Colonic mucosa (tissue), 4 donors: ENCODE measurements at regions not wholly inside any gene's neighbourhood (a gene's known extent, or its start where the extent isn't known, plus 50 kb on each side); places are given as distances from the start of the nearest gene placed in this dataset.
A peak's percentile ranks its signal among the peaks of the same experiment; 100 is the strongest.

ENCODE experiments used
- DNase-seq: peaks from one replicate; pipeline ENCODE4 v3.0.0-alpha.2; 2020
- H3K27ac ChIP-seq: fragments of 200-600 bp; one replicate; pipeline ENCODE4 v1.8.0; 2021
- H3K27me3 ChIP-seq: fragments of 200-600 bp; one replicate; pipeline ENCODE4 v1.8.0; 2021
- H3K36me3 ChIP-seq: fragments of 200-600 bp; one replicate; pipeline ENCODE4 v1.8.0; 2021
- H3K4me1 ChIP-seq: fragments of 200-600 bp; one replicate; pipeline ENCODE4 v1.8.0; 2021; ENCODE audit warnings: mild to moderate bottlenecking
- H3K4me3 ChIP-seq: fragments of 200-600 bp; one replicate; pipeline ENCODE4 v1.8.0; 2021
- H3K9ac ChIP-seq, 2 donors: one replicate each; pipeline ENCODE4 v1.7.0; 2013; ENCODE audit warnings: control low read depth in 2 of 2, low read depth in 2 of 2, low read length in 2 of 2
- H3K9me3 ChIP-seq: fragments of 200-600 bp; one replicate; pipeline ENCODE4 v1.8.0; 2021
- intact Hi-C: fragments of 100-400 bp; cut with DNase I; formaldehyde crosslinking; loops from one replicate; pipeline ENCODE4 v1.14.1; 2022
- TF ChIP-seq, protein P1 (sequence below): fragments of 200-600 bp; IDR thresholded peaks from one replicate; pipeline ENCODE4 v1.8.0; 2022; ENCODE audit warnings: antibody characterized with exemption, mild to moderate bottlenecking
- donor health status: healthy.
- donor health status: DM: no; HTN: no; CAD: no.
- donor health status: DM: no; HTN: no; CAD: no.

DNA sequence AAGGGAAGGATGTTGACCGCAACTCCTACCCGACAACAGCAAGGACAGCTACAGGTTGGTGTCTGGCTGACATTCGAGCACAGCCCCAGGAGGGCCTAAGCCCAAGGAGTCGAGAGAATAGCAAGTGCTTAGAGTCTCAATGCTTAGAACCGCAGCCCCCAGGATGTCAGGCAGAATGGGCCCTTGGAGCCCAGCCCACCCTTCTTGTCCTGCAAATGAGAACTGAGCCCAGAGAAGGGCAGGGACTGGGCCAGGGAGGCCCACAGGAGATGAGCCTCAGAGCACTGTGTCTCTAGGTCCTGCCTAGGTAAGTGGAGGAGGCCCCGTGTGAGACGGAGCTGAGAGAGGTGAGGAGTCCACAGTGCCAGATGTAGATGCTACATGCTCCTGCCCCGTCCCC lies 173.3 kb upstream of the ZMIZ1 start:
- Histone ChIP-seq H3K9me3 (no peaks in the 10 kb centered on the region), H3K4me1 (no peaks in the 10 kb centered on the region), H3K27ac (no peak overlapping the region), H3K27me3 (no peaks in the 10 kb centered on the region), H3K4me3 (no peak overlapping the region), H3K9ac (no peak overlapping the region), H3K36me3 (no peaks in the 10 kb centered on the region)
- DNase-seq, result no peak
- TF ChIP-seq, protein P1, sequence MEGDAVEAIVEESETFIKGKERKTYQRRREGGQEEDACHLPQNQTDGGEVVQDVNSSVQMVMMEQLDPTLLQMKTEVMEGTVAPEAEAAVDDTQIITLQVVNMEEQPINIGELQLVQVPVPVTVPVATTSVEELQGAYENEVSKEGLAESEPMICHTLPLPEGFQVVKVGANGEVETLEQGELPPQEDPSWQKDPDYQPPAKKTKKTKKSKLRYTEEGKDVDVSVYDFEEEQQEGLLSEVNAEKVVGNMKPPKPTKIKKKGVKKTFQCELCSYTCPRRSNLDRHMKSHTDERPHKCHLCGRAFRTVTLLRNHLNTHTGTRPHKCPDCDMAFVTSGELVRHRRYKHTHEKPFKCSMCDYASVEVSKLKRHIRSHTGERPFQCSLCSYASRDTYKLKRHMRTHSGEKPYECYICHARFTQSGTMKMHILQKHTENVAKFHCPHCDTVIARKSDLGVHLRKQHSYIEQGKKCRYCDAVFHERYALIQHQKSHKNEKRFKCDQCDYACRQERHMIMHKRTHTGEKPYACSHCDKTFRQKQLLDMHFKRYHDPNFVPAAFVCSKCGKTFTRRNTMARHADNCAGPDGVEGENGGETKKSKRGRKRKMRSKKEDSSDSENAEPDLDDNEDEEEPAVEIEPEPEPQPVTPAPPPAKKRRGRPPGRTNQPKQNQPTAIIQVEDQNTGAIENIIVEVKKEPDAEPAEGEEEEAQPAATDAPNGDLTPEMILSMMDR, result no peak
- intact Hi-C loops, result no loop called here

DNA sequence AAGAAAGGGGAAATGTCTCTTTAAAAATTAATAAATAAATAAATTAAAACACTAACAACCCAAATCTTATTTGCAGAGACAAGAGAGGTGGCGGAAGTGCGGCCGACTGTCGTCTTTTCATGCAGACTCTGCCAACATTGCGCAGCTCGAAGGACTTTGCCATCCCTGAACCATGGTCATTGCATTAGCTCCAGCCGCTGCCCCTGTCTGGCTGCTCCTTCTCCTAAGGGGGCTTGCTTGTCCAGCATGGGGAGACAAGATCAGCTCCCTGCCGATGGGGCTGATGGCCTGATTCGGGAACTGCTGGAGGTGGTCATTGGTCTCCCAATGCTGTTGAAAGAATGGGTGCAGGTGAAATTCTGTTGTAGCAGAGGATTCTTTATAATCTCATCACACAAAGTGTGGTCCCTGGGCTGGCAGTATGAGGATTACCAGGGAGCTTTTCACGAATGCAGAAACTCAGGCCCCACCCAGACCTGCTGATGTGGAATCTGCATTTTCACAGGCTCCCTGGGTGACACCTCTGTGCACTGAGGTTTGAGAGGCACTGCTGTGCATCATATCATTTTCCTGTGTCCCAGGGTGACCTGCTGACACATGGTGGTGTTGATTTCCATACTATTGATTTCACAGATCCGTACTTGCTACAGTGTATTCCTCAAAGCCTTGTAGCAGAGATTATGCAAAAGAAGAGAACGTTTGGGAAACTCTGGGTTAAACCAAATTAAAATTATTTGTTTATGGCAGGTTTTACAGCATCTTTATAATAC lies 172.4 kb upstream of the ZMIZ1 start:
- no peaks in the 10 kb centered on the region for H3K9me3 ChIP-seq
- no peaks in the 10 kb centered on the region for H3K27me3 ChIP-seq
- H3K36me3 ChIP-seq, result no peaks in the 10 kb centered on the region
- TF ChIP-seq, protein P1, result no peak
- H3K27ac ChIP-seq, result no peak overlapping the region
- H3K9ac ChIP-seq, result no peak overlapping the region
- intact Hi-C loops, result no loop called here
- DNase-seq, result no peak
- H3K4me3 ChIP-seq, result no peak overlapping the region
- H3K4me1 ChIP-seq, result no peaks in the 10 kb centered on the region

DNA sequence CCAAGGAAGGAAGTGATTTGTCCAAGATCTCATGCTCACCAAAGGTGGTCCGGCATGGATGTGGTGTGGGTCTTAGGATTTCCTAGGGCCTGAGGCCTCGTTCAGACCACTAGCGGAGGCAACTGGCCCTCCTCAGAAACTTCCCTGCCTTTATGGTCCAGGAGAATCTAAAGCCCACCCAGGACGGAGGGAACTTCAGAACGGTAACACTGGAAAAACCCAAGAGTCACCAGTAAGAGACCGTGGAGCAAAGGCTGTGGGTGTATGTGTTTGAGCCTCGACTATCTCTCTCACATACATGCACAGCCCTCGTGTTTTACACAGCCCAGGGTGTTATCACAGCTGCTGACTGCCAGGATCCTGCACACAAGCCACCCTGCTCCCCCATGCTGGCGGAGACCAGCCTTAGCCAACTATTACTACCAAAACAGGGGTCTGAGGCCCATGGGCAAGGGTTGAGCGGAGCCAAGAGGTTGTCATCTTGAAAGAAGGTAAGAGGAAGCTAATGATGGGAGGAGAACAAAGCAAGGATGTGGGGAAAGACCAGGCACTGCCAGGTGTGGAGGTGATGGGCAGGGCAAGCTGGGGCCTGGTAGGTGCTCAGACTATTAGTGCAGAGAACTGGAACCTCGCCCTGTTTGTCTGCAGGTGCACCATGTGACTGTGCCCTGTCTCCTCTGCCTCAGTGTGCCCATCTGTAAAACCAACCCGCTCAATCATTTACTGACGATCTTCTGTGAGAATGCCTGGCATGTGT lies 170.2 kb upstream of the ZMIZ1 start:
- no peaks in the 10 kb centered on the region for H3K4me1 ChIP-seq
- no peaks in the 10 kb centered on the region for H3K9me3 ChIP-seq
- H3K4me3 ChIP-seq, result no peak overlapping the region
- no peaks in the 10 kb centered on the region for H3K27me3 ChIP-seq
- no peak overlapping the region for H3K9ac ChIP-seq
- peak; percentile 9 for DNase-seq
- no peak overlapping the region for H3K27ac ChIP-seq
- TF ChIP-seq, protein P1, result no peak
- H3K36me3 ChIP-seq, result no peaks in the 10 kb centered on the region
- intact Hi-C loops, result no loop called here

DNA sequence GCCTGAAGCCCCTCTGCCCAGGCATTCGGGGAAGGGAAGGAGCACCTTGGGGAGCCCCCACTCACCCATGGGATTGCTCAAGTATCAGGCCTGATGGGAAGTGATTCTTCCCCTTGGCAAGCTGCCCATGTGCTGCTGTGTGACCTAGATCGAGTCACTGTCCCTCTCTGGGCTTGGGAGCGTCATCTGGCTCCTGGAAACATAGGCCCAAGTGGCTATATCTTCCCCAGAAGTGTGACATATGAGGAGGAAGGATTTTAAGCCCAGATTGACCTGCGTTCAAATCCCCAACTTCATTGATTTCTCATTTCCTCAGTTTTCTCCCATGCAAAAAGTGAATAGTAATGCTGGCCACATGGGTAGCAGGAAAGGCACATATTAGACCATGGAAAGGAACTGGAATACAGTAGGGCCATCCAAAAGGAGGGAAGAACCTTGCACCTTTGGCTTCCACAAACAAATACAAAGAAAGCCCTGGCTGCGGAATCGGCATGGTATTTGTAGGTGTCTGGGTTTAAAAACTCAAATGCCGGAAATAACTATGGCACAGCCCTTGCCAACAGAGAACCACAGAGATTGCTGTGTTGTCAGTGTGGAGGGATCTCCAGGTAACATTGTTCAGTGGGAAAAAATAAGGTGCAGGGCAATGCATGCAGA lies 169.5 kb upstream of the ZMIZ1 start:
- no peaks in the 10 kb centered on the region for H3K4me1 ChIP-seq
- intact Hi-C loops, result no loop called here
- no peaks in the 10 kb centered on the region for H3K36me3 ChIP-seq
- no peak overlapping the region for H3K4me3 ChIP-seq
- no peak overlapping the region for H3K27ac ChIP-seq
- TF ChIP-seq, protein P1, result no peak
- no peaks in the 10 kb centered on the region for H3K9me3 ChIP-seq
- no peak overlapping the region for H3K9ac ChIP-seq
- peak; percentile 14 for DNase-seq
- H3K27me3 ChIP-seq, result no peaks in the 10 kb centered on the region

DNA sequence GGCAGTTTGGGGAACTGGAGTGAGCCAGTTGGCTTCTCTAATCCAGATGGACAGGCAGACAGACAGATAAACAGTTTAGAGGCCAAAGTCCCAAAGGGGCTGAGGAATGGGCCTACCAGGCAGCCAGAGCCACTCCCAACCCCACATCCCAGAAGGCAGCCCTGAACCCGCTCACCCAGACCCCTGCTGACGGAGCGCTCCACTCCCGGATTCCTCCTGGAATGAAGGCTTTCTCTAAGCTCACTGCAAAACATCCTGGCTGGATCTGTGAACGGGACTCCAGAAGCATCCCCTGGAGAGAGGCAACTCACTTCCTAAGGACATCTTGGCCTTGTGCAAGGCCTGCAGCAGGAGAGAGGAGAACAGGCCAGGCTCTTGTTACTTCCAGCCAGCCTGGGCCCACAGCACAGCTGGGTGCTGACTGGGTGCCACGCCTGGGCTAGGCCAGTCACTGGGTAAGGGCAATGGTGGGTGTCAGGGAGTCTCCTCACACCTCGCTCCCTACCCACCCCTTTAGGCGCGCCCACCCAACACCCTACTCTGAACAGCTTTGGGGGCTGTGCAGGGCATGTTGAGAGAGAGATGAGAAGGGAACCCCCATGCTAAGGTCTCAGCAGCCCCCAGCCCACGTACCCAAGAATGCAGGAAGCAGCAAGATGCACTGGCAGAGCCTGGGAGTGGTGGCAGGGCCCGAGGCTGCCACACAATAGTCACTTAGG lies 168.6 kb upstream of the ZMIZ1 start:
- intact Hi-C loops, result no loop called here
- Histone ChIP-seq H3K4me3 (no peak overlapping the region), H3K27ac (no peak overlapping the region), H3K36me3 (no peaks in the 10 kb centered on the region), H3K27me3 (no peaks in the 10 kb centered on the region), H3K4me1 (no peaks in the 10 kb centered on the region), H3K9ac (no peak overlapping the region), H3K9me3 (no peaks in the 10 kb centered on the region)
- TF ChIP-seq, protein P1, result no peak
- DNase-seq, result peak; percentile 22
